HG02678 (cell line): ENCODE measurements at regions not wholly inside any gene's neighbourhood (a gene's known extent, or its start where the extent isn't known, plus 50 kb on each side); places are given as distances from the start of the nearest gene placed in this dataset.
"Not testable (repeated sequence)": the region's sequence is repeated elsewhere in the genome, so short reads cannot be mapped to it uniquely, and the experiment has no call there.

Experiments
- ATAC-seq: cut with Tn5 transposase; IDR thresholded peaks from one replicate; pipeline ENCODE4 v1.9.1; 2021; ENCODE audit warnings: mild to moderate bottlenecking, moderate library complexity; ENCODE audit not compliant: unreplicated experiment

DNA sequence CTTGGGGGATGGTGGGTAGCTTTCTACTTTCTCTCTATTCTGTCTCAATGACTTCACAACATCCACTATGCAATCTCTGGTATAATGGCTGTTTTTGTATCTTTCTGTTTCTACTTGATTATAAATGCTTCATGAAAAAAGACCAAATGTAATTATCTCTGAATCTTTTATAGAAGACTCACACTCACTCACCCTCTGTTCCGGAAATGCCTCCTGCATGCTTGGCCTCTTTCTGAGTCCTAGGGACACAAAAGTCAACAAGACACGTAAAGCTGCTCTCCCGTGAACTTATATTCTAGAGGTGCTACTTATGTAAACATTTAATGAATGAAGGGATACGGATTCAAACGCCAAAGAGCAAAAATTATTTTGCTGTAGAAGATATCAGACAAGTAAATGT, 502.2 kb upstream of the SOX11 start:
- ATAC-seq = no peak

- no peak for ATAC-seq
Observed at GRCh38 chr2:5195636-5196035, 496.5 kb upstream of the SOX11 start.

- ATAC-seq = no peak
Observed at GRCh38 chr2:5203134-5203755, 488.9 kb upstream of the SOX11 start.

GRCh38 chr2:5206742-5207141, 485.4 kb upstream of the SOX11 start:
- not testable (repeated sequence) for ATAC-seq

- no peak for ATAC-seq
Observed at GRCh38 chr2:5215989-5216607, 476.1 kb upstream of the SOX11 start.

- ATAC-seq = no peak
Observed at GRCh38 chr2:5227062-5227699, 465.0 kb upstream of the SOX11 start.

DNA sequence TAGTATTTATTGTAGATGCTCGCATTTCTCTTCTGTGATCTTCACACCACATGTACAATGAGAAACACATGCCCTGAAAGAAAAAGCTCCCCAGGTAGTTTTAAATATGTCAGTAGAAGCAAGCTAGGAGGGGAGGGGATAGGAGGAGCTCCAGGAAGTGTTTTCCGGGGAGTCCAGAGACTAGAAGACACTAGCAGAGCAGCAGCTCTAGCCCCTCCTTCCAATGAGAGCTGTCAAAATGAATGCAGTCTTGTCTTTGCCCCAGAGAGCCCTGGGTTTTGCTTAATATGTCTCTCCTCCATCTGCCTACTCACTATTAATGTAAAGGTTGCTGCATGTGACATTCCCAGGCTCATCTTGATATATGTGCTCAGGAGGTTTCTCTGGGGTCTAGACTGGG, 462.6 kb upstream of the SOX11 start:
- ATAC-seq = no peak

GRCh38 chr2:5230444-5230843, 461.7 kb upstream of the SOX11 start:
- ATAC-seq = no peak

- ATAC-seq = no peak
Observed at GRCh38 chr2:5230855-5231254, 461.3 kb upstream of the SOX11 start.

- ATAC-seq = no peak
Observed at GRCh38 chr2:5231287-5231686, 460.9 kb upstream of the SOX11 start.

DNA sequence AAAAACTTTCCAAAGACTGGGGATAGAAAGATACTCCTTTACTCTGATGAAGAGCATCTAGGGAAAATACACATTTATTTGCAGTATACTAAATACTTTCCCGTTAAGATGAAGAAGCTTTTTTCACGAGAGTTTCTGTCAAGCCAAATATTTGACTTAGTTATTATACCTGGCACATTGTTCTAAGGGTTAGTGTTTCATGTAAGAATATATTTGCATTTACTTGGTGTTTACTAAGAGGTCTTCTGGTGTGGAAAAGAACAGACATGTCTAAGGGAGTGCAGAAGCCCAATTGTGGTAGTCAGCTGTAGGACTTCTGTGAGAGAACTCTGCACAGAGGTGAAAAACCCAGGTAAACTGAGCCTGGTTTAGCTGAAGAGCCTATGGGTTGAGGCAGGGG, 457.6 kb upstream of the SOX11 start:
- no peak for ATAC-seq

DNA sequence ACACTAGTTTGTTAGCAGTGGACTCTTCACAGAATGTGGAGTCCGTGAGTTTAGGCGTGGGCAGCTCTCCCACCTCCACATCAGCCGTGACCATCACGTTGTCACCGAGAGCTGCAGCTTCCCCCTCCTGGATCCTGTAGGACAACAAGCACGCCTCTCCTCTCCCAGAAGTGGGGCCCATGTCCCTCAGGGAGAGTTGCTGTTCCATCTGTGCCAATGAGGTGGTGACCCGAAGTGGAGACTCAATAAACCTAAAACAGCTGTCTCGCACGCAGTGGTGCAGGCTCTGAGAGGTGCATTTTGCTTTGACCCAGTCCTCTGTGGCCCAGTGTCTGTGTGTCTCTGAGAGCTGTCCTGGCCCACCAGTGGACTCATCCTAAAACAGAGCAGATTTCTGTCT, 456.5 kb upstream of the SOX11 start:
- no peak for ATAC-seq

DNA sequence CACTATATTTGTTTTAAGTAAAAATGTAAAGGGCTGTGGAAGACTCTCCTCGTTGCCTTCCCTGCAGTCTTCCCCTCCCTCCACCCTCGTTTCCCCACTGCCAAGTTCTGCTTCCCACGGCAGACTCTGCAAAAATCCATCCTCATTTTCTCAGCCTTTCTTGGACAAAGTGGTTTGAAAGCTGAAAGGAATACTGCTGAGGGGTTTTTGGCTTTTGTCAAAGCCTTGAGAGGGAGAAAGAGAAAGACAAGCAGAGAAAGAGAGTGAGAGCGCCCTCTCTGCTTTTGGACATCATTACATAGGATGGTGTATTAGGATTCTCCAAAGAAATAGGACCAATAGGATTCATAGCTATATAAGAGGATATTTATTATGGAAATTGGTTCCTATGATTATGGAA, 455.9 kb upstream of the SOX11 start:
- no peak for ATAC-seq

- no peak for ATAC-seq
Observed at GRCh38 chr2:5242751-5243150, 449.4 kb upstream of the SOX11 start.

DNA sequence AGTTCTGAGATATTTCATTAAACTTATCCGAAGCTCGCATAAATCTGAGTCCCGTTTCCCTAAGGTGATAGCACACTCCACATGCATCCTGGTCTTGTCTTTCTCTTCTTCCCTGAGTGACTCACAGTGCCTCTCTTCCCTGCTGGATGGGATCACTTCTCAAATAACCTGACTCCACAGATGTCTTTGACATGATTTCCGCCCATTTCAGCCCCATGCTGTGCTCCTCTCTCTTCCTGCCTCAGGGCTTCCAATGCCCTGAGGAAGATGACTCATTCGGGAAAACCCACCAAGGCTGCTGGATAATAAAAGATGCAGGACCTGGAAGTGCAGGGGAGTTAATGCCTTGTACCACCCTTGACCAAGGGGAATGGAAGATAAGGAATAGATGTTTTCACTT, 441.7 kb upstream of the SOX11 start:
- no peak for ATAC-seq

DNA sequence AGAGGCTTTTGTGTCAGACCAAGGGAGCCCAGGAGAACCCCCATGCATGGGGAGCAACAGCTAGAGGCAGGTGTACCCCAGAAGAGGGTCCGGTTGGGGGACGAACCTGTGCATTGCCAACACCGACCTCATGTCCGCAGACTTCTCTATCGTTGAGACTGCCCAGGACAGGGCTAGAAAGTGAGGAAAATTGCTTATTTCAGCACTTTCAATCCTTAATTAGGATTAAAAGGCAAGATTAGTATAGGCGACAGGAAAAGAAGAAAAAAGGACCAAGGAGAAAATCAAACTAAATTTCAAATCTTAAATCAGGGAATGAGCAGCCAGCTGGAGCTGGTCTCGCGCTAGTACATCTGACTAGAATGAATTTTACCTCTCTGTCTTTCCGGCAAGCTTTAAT, 438.9 kb upstream of the SOX11 start:
- ATAC-seq = no peak

GRCh38 chr2:5254791-5255332, 437.3 kb upstream of the SOX11 start:
- no peak for ATAC-seq

DNA sequence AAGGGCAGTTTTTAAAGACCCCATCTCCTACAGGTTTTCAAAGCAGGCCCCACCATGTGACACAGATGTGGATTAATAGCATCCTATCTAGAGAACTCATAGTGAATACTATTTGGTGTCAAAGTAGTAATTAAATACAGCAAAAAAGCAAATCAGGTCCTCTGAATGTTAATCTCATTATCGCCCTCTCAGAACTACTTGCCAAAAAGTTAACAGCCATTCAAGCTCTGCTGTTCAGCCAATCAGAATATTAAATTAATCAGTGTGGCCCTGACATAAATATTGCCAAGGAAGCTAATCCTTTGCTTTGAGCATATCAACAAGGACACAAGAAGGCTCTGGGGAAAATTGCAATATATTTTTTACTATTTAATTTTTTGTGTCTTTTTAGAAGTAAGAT, 428.9 kb upstream of the SOX11 start:
- ATAC-seq = no peak

- ATAC-seq = no peak
Observed at GRCh38 chr2:5264361-5264760, 427.8 kb upstream of the SOX11 start.

DNA sequence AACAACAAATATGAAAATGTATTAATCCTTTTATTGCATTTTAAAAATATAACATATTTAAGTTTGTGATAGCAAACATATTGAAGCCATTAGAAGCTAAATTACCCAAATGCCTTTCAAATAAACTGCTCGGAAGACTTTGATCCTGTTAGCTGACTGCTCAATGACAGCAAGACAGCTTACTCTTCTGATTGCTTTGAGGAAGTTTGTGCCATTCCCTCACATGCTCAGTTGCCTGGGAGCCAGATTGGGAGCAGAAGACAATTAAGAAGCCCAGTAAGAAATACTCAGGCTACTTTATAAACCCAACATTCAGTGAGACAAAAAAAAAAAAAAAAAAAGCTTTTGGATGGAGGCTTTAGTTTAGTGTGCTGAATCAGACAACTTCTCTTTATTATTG, 407.1 kb upstream of the SOX11 start:
- ATAC-seq = no peak

DNA sequence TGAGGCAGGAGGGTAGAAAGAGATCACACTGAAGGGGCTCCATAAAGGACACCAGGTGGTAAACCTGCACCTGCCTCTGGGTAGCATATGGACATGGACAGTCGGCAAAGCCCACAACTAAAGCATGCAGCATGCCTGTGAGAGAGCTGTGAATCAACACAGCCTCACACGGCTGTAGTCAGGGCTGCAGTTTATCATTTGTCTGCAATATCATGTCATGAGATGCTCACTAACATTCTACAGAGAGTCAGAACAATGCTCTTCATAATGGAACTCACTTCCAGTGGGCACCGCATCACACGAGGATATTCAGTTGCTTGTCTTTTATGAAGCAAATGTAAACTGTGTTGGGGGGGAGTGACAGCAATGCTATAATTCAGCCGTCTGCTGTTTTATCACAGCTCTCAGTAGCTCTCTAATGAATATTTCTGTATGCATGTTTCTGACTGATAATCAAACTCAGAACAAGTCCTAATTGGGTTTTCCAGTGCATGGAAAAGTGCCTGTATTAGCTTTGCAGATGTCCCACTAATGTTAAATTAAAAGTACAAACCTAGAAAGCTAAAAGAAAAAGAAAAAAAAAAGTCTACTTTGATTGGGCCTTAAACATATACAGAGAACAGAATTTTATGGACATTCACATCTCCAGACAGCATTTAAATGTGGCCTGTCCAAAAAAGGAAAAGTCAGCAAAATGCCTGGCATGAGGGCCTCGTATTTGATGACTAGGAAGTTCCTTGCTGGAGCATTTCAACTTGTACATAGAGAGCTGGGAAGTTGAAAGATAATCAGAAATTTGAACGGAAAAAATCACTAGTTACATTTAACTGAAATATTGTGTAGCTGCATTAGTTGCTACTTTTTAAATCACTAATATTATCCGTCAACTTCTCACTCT, 406.1 kb upstream of the SOX11 start:
- ATAC-seq = no peak
